ENCODE measurements at regions not wholly inside any gene's neighbourhood (a gene's known extent, or its start where the extent isn't known, plus 50 kb on each side); places are given as distances from the start of the nearest gene placed in this dataset.

DNA sequence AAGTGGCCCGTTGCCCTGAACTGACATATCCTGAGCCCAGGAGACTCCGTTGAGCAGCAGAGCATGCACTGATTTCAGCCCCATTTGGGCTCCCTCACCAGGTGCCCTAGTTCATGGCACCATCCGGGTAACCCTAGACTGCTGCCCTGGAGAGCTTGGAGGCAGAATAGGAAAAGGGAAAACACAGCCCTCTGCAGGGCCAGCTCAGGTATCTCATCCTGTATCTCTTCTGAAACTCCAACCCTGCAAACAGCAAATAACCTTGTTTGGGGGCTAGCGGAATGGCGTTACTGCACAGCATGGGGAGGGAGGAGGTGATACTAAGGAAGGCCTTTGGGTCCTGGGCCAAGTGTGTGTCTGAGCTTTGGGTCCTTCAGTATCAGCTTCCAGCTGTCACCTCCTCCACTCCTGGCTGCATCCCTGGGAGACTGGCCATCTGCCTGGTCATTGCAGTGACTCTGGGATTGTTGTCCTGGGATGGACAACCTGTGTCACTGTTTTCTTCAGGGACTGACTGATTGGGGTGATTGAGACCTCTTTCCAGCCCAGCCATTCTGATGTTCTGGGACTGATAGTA, 233.8 kb upstream of the SKOR2 start:
- TF ChIP-seq, protein P1, sequence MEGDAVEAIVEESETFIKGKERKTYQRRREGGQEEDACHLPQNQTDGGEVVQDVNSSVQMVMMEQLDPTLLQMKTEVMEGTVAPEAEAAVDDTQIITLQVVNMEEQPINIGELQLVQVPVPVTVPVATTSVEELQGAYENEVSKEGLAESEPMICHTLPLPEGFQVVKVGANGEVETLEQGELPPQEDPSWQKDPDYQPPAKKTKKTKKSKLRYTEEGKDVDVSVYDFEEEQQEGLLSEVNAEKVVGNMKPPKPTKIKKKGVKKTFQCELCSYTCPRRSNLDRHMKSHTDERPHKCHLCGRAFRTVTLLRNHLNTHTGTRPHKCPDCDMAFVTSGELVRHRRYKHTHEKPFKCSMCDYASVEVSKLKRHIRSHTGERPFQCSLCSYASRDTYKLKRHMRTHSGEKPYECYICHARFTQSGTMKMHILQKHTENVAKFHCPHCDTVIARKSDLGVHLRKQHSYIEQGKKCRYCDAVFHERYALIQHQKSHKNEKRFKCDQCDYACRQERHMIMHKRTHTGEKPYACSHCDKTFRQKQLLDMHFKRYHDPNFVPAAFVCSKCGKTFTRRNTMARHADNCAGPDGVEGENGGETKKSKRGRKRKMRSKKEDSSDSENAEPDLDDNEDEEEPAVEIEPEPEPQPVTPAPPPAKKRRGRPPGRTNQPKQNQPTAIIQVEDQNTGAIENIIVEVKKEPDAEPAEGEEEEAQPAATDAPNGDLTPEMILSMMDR (IDR thresholded peaks at IDR 0.05): no peak
- TF ChIP-seq POLR2A (IDR thresholded peaks at IDR 0.05): no peak

Data from tibial nerve (tissue), 3 donors.